ENCODE measurements at regions not wholly inside any gene's neighbourhood (a gene's known extent, or its start where the extent isn't known, plus 50 kb on each side); places are given as distances from the start of the nearest gene placed in this dataset.

GRCh38 chr5:6868575-6869215 lies 155.5 kb downstream of the TENT4A start:
- TF ChIP-seq CTCF (IDR thresholded peaks at IDR 0.05; ENCODE audit: extremely low read depth, missing control alignments): no peak
- no peak for DNase-seq (ENCODE audit: low spot score)

- no peak for TF ChIP-seq CTCF (IDR thresholded peaks at IDR 0.05; ENCODE audit: extremely low read depth, missing control alignments)
- DNase-seq (ENCODE audit: low spot score): no peak
Observed at GRCh38 chr5:6869677-6870076, 156.4 kb downstream of the TENT4A start.

- no peak for DNase-seq (ENCODE audit: low spot score)
- no peak for TF ChIP-seq CTCF (IDR thresholded peaks at IDR 0.05; ENCODE audit: extremely low read depth, missing control alignments)
Observed at GRCh38 chr5:6872441-6873160, 159.4 kb downstream of the TENT4A start.

- TF ChIP-seq CTCF (IDR thresholded peaks at IDR 0.05; ENCODE audit: extremely low read depth, missing control alignments): no peak
- DNase-seq (ENCODE audit: low spot score): no peak
Observed at GRCh38 chr5:6873359-6873758, 160.1 kb downstream of the TENT4A start.

GRCh38 chr5:6875376-6875775 lies 162.1 kb downstream of the TENT4A start:
- no peak for DNase-seq (ENCODE audit: low spot score)
- no peak for TF ChIP-seq CTCF (IDR thresholded peaks at IDR 0.05; ENCODE audit: extremely low read depth, missing control alignments)

GRCh38 chr5:6877986-6878828 lies 165.0 kb downstream of the TENT4A start:
- no peak for DNase-seq (ENCODE audit: low spot score)
- TF ChIP-seq CTCF (IDR thresholded peaks at IDR 0.05; ENCODE audit: extremely low read depth, missing control alignments): no peak

GRCh38 chr5:6885581-6885980 lies 172.3 kb downstream of the TENT4A start:
- no peak for DNase-seq (ENCODE audit: low spot score)
- TF ChIP-seq CTCF (IDR thresholded peaks at IDR 0.05; ENCODE audit: extremely low read depth, missing control alignments): no peak
